ENCODE measurements at regions not wholly inside any gene's neighbourhood (a gene's known extent, or its start where the extent isn't known, plus 50 kb on each side); places are given as distances from the start of the nearest gene placed in this dataset.

DNA sequence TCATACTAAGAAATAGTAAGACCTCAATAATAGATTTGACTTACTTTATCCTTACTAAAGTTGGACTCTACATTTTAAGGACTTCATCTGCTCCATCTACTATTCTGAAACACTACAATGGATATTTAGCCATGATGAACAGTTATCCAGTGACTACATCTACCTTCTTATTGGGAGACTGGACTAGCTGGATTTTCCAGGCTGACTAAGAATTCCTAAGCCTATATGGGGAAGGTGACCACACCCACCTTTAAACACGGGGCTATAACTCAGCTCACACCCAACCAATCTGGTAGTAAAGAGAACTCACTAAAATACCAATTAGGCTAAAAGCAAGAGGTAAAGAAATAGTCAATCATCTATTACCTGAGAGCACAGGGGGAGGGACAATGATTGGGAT lies 1438.4 kb downstream of the TECRL start:
- WGBS, 2 donors, result 38 to 41% methylated on average over 1 of the region's 1 CpG
- Histone ChIP-seq H3K4me3 (no peak overlapping the region), H3K27ac (no peak overlapping the region), H3K27me3 (no peaks in the 10 kb centered on the region), H3K36me3 (no peaks in the 10 kb centered on the region), H3K9me3 (no peaks in the 10 kb centered on the region), H3K4me1 (no peaks in the 10 kb centered on the region)
- DNase-seq, result no peak
- TF ChIP-seq POLR2A (IDR thresholded peaks at IDR 0.05), result no peak
- TF ChIP-seq, protein P1, sequence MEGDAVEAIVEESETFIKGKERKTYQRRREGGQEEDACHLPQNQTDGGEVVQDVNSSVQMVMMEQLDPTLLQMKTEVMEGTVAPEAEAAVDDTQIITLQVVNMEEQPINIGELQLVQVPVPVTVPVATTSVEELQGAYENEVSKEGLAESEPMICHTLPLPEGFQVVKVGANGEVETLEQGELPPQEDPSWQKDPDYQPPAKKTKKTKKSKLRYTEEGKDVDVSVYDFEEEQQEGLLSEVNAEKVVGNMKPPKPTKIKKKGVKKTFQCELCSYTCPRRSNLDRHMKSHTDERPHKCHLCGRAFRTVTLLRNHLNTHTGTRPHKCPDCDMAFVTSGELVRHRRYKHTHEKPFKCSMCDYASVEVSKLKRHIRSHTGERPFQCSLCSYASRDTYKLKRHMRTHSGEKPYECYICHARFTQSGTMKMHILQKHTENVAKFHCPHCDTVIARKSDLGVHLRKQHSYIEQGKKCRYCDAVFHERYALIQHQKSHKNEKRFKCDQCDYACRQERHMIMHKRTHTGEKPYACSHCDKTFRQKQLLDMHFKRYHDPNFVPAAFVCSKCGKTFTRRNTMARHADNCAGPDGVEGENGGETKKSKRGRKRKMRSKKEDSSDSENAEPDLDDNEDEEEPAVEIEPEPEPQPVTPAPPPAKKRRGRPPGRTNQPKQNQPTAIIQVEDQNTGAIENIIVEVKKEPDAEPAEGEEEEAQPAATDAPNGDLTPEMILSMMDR (IDR thresholded peaks at IDR 0.05), result no peak
- intact Hi-C loops (cut with DNase I), result no loop called here

DNA sequence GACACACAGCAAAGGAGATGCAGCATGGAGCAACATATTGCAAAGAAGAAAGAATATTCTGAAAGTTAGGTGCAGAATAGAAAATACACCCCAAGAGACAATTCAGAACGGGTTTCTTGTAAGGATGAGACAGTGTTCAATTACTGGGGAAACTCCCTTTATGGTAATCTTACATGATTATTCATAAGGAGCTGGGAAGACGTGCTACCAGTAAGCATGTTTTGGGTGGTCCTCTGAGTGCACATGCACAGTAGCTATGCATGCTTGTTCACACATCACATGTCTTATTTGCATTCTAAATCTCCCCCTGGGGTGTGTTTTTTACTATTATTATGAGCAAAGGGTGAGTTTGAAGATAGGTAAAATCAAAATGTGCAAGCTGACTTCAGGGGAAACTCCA lies 1448.8 kb downstream of the TECRL start:
- H3K27me3 ChIP-seq, result no peaks in the 10 kb centered on the region
- no peak overlapping the region for H3K27ac ChIP-seq
- no peaks in the 10 kb centered on the region for H3K4me1 ChIP-seq
- no peaks in the 10 kb centered on the region for H3K9me3 ChIP-seq
- DNase-seq, result no peak
- intact Hi-C loops (cut with DNase I), result no loop called here
- no peaks in the 10 kb centered on the region for H3K36me3 ChIP-seq
- TF ChIP-seq POLR2A (IDR thresholded peaks at IDR 0.05), result no peak
- TF ChIP-seq, protein P1 (IDR thresholded peaks at IDR 0.05), result no peak
- H3K4me3 ChIP-seq, result no peak overlapping the region
- 41 to 45% methylated on average over 2 of the region's 2 CpGs for WGBS, 2 donors

DNA sequence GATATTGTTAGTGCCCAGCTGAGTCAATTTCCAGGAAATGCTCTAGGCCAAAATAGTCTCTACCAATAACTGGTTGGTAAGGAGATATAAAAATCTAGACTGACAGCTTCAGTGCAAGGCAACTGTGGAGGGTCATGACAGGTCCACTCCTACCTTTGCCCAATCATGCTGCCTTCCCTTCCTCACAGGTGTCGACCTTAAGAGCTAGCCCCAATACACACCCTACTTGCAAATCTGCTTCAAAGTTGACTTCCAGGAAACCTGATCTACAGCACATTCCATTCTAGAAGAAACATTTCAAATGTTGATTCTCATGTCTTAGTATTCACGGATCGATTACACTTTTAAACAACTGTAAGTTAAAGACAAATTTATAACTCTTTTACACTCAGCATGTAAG lies 1455.5 kb downstream of the TECRL start:
- no peak overlapping the region for H3K27ac ChIP-seq
- no peaks in the 10 kb centered on the region for H3K27me3 ChIP-seq
- H3K36me3 ChIP-seq, result no peaks in the 10 kb centered on the region
- WGBS, 2 donors, result 26 to 51% methylated on average over 3 of the region's 3 CpGs
- H3K9me3 ChIP-seq, result no peaks in the 10 kb centered on the region
- no peak for DNase-seq
- no peak overlapping the region for H3K4me3 ChIP-seq
- intact Hi-C loops (cut with DNase I), result no loop called here
- no peaks in the 10 kb centered on the region for H3K4me1 ChIP-seq
- no peak for TF ChIP-seq POLR2A (IDR thresholded peaks at IDR 0.05)
- TF ChIP-seq, protein P1 (IDR thresholded peaks at IDR 0.05), result no peak

GRCh38 chr4:62952366-62952765 lies 1456.9 kb downstream of the TECRL start:
- Histone ChIP-seq H3K27me3 (no peaks in the 10 kb centered on the region), H3K4me3 (no peak overlapping the region), H3K27ac (no peak overlapping the region), H3K9me3 (no peaks in the 10 kb centered on the region), H3K36me3 (no peaks in the 10 kb centered on the region), H3K4me1 (no peaks in the 10 kb centered on the region)
- 42 to 54% methylated on average over 3 of the region's 3 CpGs for WGBS, 2 donors
- TF ChIP-seq, protein P1 (IDR thresholded peaks at IDR 0.05), result no peak
- TF ChIP-seq POLR2A (IDR thresholded peaks at IDR 0.05), result no peak
- intact Hi-C loops (cut with DNase I), result no loop called here
- no peak for DNase-seq

- Histone ChIP-seq H3K27me3 (no peaks in the 10 kb centered on the region), H3K36me3 (no peaks in the 10 kb centered on the region), H3K4me1 (no peaks in the 10 kb centered on the region), H3K9me3 (no peaks in the 10 kb centered on the region), H3K4me3 (no peak overlapping the region), H3K27ac (no peak overlapping the region)
- DNase-seq, result no peak
- intact Hi-C loops (cut with DNase I), result no loop called here
- TF ChIP-seq, protein P1 (IDR thresholded peaks at IDR 0.05), result no peak
- no peak for TF ChIP-seq POLR2A (IDR thresholded peaks at IDR 0.05)
These were observed 1461.1 kb downstream of the TECRL start for GRCh38 chr4:62948108-62948507.

All from esophagus squamous epithelium (tissue), 5 donors.